H1 (cell line): ENCODE measurements at regions not wholly inside any gene's neighbourhood (a gene's known extent, or its start where the extent isn't known, plus 50 kb on each side); places are given as distances from the start of the nearest gene placed in this dataset.

ENCODE experiments used
- POU5F1 ChIP-seq: IDR thresholded peaks from 2 replicates; pipeline ENCODE4 v1.6.1; 2011; ENCODE audit warnings: low read depth, mild to moderate bottlenecking, low read length, moderate library complexity
- SRF ChIP-seq: IDR thresholded peaks from 2 replicates; pipeline ENCODE4 v1.6.1; 2011; ENCODE audit warnings: mild to moderate bottlenecking, low read depth, low read length, moderate library complexity

GRCh38 chr18:75904416-75904815 lies 476.9 kb upstream of the SMIM21 start (continued):
- TF ChIP-seq POU5F1: no peak
- no peak for TF ChIP-seq SRF
